ENCODE measurements at regions not wholly inside any gene's neighbourhood (a gene's known extent, or its start where the extent isn't known, plus 50 kb on each side); places are given as distances from the start of the nearest gene placed in this dataset.

- TF ChIP-seq REST (IDR thresholded peaks at IDR 0.05): no peak
- TF ChIP-seq, protein P1, sequence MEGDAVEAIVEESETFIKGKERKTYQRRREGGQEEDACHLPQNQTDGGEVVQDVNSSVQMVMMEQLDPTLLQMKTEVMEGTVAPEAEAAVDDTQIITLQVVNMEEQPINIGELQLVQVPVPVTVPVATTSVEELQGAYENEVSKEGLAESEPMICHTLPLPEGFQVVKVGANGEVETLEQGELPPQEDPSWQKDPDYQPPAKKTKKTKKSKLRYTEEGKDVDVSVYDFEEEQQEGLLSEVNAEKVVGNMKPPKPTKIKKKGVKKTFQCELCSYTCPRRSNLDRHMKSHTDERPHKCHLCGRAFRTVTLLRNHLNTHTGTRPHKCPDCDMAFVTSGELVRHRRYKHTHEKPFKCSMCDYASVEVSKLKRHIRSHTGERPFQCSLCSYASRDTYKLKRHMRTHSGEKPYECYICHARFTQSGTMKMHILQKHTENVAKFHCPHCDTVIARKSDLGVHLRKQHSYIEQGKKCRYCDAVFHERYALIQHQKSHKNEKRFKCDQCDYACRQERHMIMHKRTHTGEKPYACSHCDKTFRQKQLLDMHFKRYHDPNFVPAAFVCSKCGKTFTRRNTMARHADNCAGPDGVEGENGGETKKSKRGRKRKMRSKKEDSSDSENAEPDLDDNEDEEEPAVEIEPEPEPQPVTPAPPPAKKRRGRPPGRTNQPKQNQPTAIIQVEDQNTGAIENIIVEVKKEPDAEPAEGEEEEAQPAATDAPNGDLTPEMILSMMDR (IDR thresholded peaks at IDR 0.05): no peak
Measured at GRCh38 chr5:126028336-126028735, 394.9 kb upstream of the GRAMD2B start.
